Mononuclear cell (primary cell): ENCODE measurements at regions not wholly inside any gene's neighbourhood (a gene's known extent, or its start where the extent isn't known, plus 50 kb on each side); places are given as distances from the start of the nearest gene placed in this dataset.

Experiments used
- H3K27me3 ChIP-seq: 2 replicates; pipeline ENCODE4 v1.6.0; 2011; ENCODE audit warnings: low read length, control low read depth; ENCODE audit not compliant: insufficient read depth
- H3K4me1 ChIP-seq: 2 replicates; pipeline ENCODE4 v1.5.1; 2011; ENCODE audit warnings: mild to moderate bottlenecking, low read length, control low read depth; ENCODE audit not compliant: insufficient read depth
- H3K4me3 ChIP-seq: 2 replicates; pipeline ENCODE4 v1.5.1; 2011; ENCODE audit warnings: mild to moderate bottlenecking, low read length, moderate library complexity
- H3K9me3 ChIP-seq: 2 replicates; pipeline ENCODE4 v1.5.1; 2011; ENCODE audit warnings: low read depth, mild to moderate bottlenecking, control low read depth, low read length

DNA sequence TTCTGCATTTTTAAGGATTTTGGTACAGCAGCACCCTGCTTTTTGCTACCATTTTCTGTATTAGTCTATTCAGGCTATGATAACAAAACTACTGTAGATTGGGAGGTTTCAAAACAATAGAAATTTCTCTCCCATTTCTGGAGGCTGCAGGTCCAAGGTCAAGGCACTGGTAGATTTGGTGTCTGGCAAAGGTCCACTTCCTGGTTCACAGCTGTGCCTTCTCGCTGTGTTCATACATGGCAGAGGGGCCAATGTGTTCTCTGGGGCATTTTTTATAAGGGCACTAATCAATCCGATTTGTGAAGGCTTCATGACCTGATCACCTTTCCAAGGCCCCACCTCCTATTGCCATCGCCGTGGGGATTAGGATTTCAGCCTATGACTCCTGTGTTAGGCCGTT lies 268.1 kb upstream of the RTL1 start:
- Histone ChIP-seq H3K4me3 (no peak overlapping the region), H3K4me1 (no peaks in the 10 kb centered on the region), H3K27me3 (no peaks in the 10 kb centered on the region), H3K9me3 (no peaks in the 10 kb centered on the region)

DNA sequence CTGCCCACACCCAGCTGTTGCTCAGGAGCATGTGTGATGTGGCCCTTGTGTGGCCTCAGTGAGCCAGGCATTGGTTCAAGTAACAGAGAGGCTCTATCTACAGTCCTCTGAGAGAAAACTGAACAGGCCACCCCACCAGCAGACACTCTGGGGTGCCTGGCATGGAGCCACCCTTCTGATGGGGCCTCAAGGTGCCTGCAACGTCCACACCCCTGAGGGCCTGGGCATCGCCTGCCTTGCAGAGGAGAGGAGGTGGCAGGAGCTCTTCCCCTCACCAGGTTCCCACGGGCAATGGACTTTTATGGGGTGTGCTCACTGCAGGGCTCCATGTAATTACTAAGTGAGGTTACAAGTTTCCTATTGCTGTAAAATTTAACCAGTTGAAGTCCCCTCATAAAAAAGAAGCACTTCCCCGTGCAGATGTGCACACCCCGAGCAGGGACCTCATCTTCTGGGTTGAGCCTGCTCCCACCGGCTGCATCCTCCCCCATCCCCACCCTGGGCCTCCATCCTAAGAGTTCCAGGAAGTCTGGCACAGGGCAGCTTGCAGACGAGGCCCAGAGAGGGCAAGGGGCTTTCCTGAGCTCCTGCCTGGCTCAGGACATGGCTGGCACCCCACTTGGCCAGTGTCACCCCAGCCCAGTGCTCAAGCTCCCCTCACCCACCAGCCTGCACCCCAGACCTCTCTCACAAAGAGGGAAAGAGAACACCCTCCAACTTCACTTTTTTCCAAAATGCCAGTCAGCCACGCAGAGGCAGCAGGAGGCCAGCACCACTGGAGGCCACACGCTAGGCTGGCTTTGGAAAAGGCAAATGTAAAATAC lies 270.4 kb upstream of the RTL1 start:
- H3K27me3 ChIP-seq = no peaks in the 10 kb centered on the region
- no peak overlapping the region for H3K4me3 ChIP-seq
- no peaks in the 10 kb centered on the region for H3K4me1 ChIP-seq
- no peaks in the 10 kb centered on the region for H3K9me3 ChIP-seq

DNA sequence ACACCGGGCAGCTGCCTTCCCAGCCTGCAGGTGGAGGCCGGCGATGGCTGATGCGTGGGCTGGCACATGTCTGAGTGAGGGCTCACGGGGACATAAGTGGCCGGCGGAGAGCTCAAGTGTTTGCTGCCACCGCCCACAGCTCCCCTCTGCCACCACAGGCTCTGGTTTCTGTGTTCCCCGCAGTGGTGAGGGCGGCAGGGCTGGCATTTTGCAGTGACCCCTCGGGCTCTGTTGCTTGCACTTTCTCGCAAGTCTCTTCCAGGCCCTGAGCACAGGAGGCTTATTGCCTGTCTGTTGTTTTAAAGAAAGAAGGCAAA lies 271.0 kb upstream of the RTL1 start:
- no peaks in the 10 kb centered on the region for H3K4me1 ChIP-seq
- no peaks in the 10 kb centered on the region for H3K27me3 ChIP-seq
- H3K9me3 ChIP-seq = no peaks in the 10 kb centered on the region

DNA sequence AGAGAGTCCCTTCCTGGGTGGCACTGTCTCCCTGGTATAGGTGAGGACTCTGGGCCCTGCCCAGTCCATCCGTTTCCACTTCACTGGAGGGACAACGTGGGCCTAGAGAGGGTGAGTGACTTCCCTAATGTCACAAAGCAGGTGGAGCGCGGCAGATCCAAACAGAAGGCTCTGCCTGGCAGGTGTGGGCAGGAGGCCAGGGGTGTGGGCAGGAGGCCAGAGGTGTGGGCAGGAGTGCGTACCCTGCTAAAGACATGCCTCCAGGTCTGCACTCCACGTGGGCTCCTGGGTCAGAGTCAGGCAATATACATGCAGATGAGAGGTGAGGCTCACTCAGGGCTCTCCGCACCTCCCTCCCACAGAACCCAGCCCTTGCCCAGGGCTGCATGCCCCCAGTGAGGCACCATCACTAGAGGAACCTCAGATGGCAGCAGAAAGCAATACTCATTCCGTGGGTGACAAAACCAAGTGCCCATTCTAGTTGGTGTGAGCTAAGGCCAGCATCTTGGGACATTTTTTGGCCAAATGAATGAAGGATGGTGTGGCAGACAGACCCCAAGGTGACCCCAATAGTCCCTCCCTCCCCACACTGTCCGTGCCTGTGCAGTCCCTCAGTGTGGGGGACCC lies 271.6 kb upstream of the RTL1 start:
- no peaks in the 10 kb centered on the region for H3K27me3 ChIP-seq
- no peak overlapping the region for H3K4me3 ChIP-seq
- no peaks in the 10 kb centered on the region for H3K4me1 ChIP-seq
- H3K9me3 ChIP-seq = no peaks in the 10 kb centered on the region

More for the DNA sequence above, 271.0 kb upstream of the RTL1 start:
- H3K4me3 ChIP-seq = no peak overlapping the region

DNA sequence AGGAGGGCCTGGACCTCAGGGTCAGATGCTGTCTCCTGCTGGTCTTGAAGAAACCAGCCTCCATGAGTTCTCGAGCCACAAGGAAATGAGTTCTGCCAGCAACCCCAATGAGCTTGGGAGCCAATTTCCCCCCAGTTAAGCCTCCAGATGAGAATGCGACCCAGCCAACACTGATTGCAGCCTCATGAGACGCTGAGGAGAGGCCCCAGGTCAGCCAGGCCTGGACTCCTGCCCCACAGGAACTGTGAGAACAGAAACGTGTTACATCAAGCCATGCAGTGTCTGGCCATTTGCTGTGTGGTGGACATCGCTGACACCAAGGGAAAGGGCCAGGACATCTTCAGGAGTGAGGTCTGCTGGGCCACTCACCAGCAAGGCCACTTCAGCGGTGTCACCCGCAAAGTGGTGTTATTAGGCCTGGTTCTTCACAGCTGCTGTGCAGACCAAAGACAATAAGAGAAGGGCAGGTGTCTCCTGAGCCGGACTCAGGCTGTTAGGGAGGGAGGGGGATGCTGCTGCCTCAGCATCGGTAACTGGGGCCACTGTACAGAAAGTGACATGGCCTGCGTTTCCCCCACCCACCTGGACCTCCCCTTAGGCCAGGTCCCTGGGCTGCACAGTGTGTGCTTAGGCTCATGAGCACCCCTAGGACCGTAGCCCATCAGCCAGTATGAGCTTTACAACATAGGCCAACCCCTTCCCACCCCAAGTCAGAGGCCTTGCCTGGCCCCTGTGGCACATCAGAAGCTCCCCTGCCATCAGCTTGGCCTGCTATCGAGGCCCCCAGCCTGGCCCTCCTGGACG lies 272.4 kb upstream of the RTL1 start:
- Histone ChIP-seq H3K4me3 (no peak overlapping the region), H3K4me1 (no peaks in the 10 kb centered on the region), H3K27me3 (no peaks in the 10 kb centered on the region), H3K9me3 (no peaks in the 10 kb centered on the region)

DNA sequence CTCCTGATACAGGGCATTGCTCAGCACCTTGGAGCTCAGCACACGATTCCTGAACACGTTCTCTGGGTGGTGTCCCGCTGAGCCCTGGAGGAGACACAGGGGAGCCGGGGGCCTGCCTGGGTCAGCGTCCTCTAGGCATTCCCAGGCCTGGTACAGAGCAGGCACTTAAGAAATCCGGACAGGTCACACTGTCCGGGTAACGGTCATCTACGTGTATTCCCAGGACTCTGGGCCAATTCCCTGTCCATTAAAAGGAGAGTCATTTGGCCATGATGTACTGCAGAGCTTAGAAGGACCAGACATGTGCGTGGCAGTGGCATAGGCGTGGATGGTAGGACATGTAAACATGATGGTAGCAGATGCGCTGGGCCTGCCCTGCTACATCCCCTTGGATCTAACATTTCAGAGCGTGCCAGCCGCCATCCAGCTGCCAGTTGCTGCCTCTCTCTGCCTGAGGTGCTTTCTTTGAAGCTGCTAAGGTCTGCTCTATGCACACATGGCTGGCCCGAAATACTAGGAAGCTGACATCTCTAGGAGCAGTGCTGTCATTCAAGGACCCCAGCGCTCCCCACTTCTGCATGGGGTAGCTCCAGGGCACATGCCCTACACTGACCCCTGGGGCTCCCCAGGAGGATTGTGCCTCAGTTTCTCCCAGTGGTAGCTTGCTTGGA lies 273.1 kb upstream of the RTL1 start:
- Histone ChIP-seq H3K9me3 (no peaks in the 10 kb centered on the region), H3K4me1 (no peaks in the 10 kb centered on the region), H3K4me3 (no peak overlapping the region), H3K27me3 (no peaks in the 10 kb centered on the region)

DNA sequence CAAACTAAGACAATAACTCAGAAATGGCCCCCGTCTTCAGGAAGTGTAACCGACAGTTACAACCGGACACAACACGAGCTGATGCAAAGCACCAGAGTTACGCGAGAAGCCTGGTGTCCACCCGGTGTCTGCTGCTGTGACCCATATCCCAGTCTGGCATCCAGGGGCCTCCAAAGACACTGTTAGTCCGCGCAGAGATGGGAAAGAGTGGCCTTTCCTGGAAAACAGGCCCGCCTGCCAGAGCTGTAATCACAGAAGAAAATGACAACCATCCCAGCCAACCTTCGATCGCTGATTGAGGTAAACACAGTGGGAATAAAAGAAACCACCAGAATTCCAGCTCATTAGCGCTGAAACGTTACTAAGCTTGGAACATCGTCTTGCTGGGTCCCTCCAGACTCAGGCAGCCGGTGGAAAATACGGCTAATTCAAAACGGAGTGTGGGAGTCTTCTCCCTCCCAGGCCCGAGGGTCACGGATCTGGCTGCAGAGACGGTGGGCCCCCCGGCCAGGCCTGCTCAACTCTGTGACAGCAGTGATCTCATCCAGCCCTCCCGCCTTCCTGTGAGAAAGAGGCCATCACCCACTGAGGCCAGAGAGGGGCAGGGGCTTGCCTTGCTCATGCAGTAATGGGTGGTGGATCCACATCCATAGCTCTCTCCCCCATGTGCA lies 273.9 kb upstream of the RTL1 start:
- Histone ChIP-seq H3K27me3 (no peaks in the 10 kb centered on the region), H3K4me1 (no peaks in the 10 kb centered on the region), H3K4me3 (no peak overlapping the region), H3K9me3 (no peaks in the 10 kb centered on the region)

DNA sequence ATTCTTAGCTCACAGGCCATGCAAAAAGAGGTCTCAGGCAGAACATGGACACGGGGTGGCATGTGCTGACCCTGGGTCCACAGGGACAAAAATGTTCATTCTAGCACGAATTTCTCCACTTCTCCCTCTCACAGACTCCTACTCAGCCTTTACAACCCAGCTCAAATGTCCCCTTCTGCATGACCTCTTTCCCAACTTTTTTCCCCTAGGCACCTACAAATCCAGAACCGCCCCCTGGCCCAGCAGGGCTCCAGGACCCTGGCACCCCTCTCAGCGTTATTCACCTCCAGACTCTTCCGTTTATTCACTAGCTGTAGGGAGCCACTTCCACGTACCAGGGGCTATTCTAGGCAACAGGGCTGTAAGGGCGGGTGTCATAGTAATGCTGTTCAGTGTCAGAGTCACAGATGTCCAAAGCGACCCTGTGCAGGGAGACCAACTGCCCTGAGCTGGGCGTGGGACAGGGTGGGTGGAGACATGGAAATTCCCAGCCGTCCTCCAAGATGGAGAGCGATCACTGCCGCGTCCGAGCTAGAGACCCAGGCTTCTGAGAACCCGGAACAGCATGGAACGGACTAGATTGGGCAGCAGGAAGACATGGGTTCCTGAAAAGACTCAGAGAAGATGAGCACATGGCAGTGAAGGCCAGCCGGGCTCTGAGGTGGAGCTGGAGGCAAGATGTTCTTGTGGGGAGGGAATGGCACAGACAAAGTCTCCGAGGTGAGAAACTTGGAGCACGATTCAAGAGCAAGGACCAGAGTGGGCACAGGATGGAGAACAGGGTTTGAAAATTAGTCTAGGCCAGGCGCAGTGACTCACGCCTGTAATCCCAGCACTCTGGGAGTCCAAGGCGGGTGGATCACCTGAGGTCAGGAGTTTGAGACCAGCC lies 274.9 kb upstream of the RTL1 start:
- Histone ChIP-seq H3K4me3 (no peak overlapping the region), H3K27me3 (no peaks in the 10 kb centered on the region), H3K4me1 (no peaks in the 10 kb centered on the region), H3K9me3 (no peaks in the 10 kb centered on the region)

DNA sequence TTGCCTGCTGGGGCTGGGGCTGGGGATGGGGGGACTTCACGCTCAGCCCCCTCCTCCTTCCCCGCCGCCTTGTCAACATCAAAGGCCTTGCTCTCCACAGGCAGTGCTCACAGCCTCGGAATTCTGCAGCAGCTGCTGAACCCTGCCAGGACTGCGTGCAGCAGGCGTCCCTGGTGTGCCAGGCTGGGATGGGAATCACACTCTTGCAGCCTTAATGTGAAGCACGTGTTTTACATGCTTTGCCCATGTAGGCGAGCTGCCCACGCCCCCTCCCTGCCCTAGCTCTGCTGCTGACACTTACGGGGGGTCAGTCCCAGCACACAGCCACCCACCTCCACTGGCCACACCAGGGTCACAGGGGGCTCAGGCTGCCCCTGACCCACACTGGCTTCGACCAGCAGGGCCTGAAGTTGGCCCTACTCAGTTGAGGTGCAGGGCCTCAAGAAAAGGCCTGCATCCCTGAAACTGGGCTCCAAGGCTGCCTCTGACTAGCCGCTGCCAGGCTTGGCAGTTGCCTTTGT lies 276.2 kb upstream of the RTL1 start:
- no peak overlapping the region for H3K4me3 ChIP-seq
- no peaks in the 10 kb centered on the region for H3K4me1 ChIP-seq
- H3K9me3 ChIP-seq = no peaks in the 10 kb centered on the region
- no peaks in the 10 kb centered on the region for H3K27me3 ChIP-seq

DNA sequence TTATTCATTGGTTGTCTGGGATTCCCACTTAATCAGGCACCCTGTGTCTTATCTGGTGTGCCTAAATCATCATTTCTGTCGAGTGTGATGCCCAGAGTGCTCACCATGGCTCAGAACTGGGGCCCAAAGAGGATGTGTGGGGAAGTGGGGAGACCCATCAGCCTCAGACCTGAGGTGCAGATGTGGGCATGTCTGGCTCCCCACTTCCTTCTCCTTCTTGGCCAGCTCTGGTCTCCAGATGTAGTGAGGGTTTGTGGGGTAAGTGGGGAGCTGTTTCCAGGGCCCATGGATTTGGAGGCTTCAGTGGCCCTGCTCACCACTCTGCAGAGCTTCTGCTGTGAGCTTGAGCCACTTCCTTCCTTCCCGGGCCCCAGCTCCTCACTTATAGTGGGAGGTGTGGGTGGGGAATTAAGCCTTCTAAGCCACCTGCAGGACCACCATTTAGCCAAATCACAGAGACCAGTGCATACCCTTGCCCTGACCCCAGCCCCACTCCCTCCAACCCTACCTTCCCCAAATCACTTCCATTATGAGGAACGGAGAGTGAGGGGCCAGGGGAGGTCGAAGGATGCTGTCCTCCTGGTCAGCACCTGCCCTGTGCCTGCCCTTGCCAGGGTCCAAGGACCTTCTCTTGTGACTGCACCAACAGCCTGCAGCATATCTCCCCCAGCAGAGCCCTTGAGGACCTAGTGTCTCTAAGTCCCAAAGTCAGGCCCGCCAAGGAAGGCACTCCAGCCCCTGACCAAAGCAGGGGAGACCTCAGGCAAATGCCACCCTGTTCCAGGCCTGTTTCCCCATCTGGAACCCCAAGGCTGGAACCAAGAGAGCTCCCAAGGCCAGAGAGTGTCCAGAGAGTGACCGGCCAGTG lies 278.2 kb upstream of the RTL1 start:
- Histone ChIP-seq H3K9me3 (no peaks in the 10 kb centered on the region), H3K4me1 (no peaks in the 10 kb centered on the region), H3K4me3 (no peak overlapping the region), H3K27me3 (no peaks in the 10 kb centered on the region)

DNA sequence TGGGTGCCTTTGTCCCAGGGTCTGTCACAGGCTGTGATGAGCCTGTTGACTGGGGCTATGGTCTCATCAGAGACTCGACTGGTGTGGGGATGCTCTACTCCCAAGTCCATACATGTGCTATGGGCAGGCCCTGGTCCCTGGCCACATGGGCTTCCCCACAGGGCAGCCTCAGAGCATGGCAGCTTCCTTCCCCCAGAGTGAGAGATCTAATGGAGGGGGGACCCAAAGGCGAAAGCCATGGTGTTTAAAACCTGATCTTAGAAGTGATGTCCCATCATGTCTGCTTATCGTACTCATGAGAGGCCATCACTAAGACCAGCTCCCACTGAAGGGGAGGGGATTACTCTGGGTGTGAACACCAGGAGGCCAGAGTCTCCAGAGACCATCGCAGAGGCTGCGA lies 279.0 kb upstream of the RTL1 start:
- H3K27me3 ChIP-seq = no peaks in the 10 kb centered on the region
- H3K4me3 ChIP-seq = no peak overlapping the region
- H3K4me1 ChIP-seq = no peaks in the 10 kb centered on the region
- no peaks in the 10 kb centered on the region for H3K9me3 ChIP-seq

DNA sequence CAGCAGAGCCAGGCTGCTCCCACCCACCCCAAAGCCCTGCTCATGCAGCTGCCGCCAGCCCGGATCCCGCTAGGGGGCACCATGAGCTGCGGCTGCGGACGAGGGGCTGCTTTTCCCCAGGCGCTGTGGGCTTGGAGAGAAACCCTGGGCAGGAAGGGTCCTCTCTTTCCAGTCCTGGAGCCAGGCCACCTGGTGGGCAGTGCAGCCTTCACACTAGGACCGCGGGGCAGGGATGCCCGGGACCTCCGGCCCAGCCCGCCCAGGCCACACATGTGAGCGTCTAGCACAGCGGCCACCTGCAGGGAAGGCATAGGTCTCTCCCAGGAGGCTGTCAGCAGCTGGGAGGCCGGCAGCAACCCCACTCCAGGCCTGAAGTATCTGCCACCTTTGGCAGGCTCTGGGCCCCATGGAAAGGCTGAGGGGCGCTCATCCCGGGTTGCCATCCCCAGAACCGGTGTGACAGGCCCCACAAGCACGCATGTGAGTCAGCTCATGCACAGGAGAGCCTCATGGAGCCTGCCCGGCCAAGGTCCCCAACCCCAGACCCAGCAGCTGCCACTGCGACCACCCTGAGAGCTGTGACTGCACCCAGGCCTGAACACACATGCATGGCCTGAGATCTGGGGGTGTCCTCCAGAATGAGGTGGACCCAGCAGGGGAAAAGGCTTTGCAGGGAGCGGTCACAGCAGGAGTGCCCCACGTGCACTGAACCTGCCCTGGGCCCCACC lies 280.0 kb upstream of the RTL1 start:
- Histone ChIP-seq H3K4me1 (no peaks in the 10 kb centered on the region), H3K4me3 (no peak overlapping the region), H3K9me3 (no peaks in the 10 kb centered on the region), H3K27me3 (no peaks in the 10 kb centered on the region)

DNA sequence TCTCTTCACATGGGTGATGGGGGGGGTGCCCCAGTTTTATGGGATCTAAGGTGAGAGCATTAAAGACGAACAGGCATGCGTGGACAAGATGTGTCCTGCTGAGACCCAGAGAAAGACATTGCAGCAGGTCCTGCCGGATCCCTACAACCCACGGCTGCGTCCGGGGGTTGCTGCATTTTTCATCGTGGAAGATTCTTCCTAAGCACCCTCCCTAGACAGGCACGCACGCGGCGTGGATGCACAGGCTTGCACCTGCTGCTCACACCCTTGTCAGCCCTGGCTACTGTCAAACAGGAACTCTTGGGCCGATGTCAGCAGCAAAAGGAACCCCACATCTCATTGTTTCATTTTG lies 280.6 kb upstream of the RTL1 start:
- Histone ChIP-seq H3K27me3 (no peaks in the 10 kb centered on the region), H3K4me1 (no peaks in the 10 kb centered on the region), H3K4me3 (no peak overlapping the region), H3K9me3 (no peaks in the 10 kb centered on the region)
